Lower lobe of right lung (tissue), 2 donors: ENCODE measurements at regions not wholly inside any gene's neighbourhood (a gene's known extent, or its start where the extent isn't known, plus 50 kb on each side); places are given as distances from the start of the nearest gene placed in this dataset.

Experiments
- ATAC-seq, 2 donors: fragments of 200-7000 bp; cut with Tn5 transposase; one replicate each; pipeline ENCODE4 v1.9.1; 2020 to 2022; ENCODE audit warnings: mild to moderate bottlenecking in 2 of 2, moderate library complexity in 2 of 2
- DNase-seq: peaks from one replicate; pipeline ENCODE4 v3.0.0-alpha.2; 2020
- H3K27ac ChIP-seq: fragments of 200-600 bp; one replicate; pipeline ENCODE4 v1.8.0; 2022
- H3K27me3 ChIP-seq: fragments of 200-600 bp; one replicate; pipeline ENCODE4 v1.8.0; 2022; ENCODE audit warnings: low read depth
- H3K36me3 ChIP-seq: fragments of 200-600 bp; one replicate; pipeline ENCODE4 v1.8.0; 2022; ENCODE audit warnings: mild to moderate bottlenecking
- H3K4me1 ChIP-seq: fragments of 200-600 bp; one replicate; pipeline ENCODE4 v1.8.0; 2022
- H3K4me3 ChIP-seq: fragments of 200-600 bp; one replicate; pipeline ENCODE4 v1.8.0; 2022; ENCODE audit warnings: mild to moderate bottlenecking
- H3K9me3 ChIP-seq: fragments of 200-600 bp; one replicate; pipeline ENCODE4 v1.8.0; 2022
- CTCF ChIP-seq: fragments of 200-600 bp; IDR thresholded peaks from one replicate; pipeline ENCODE4 v1.8.0; 2022; ENCODE audit warnings: antibody characterized with exemption, mild to moderate bottlenecking
- intact Hi-C: fragments of 100-400 bp; cut with DNase I; formaldehyde crosslinking; loops from one replicate; pipeline ENCODE4 v1.11.0; 2022
- donor health status: DM: no; HTN: yes; CAD: no; lungs with severe emphysema.

- TF ChIP-seq CTCF = no peak
- Histone ChIP-seq H3K27me3 (no peaks in the 10 kb centered on the region), H3K4me1 (peaks cover 36% of the 10 kb centered on the region), H3K4me3 (no peak overlapping the region), H3K27ac (no peak overlapping the region), H3K36me3 (no peaks in the 10 kb centered on the region), H3K9me3 (no peaks in the 10 kb centered on the region)
- intact Hi-C loops = no loop called here
- peak; percentile 26 to 38 for ATAC-seq
- no peak for DNase-seq
Measured at GRCh38 chr21:39084979-39085729, 98.1 kb downstream of the PSMG1 start.

GRCh38 chr21:39084073-39084472 is 99.2 kb downstream of the PSMG1 start:
- Histone ChIP-seq H3K27me3 (no peaks in the 10 kb centered on the region), H3K27ac (peak overlapping the region; percentile 72), H3K9me3 (no peaks in the 10 kb centered on the region), H3K4me3 (no peak overlapping the region), H3K4me1 (peaks cover 45% of the 10 kb centered on the region), H3K36me3 (no peaks in the 10 kb centered on the region)
- intact Hi-C loops = no loop called here
- ATAC-seq = peak; percentile 4 to 47
- no peak for TF ChIP-seq CTCF
- DNase-seq = no peak

GRCh38 chr21:39083377-39084008 is 99.8 kb downstream of the PSMG1 start:
- ATAC-seq (peak; percentile 58 to 59), DNase-seq (peak; percentile 72)
- Histone ChIP-seq H3K4me3 (peak overlapping the region; percentile 38), H3K36me3 (no peaks in the 10 kb centered on the region), H3K27ac (peak overlapping the region; percentile 72), H3K4me1 (peaks cover 50% of the 10 kb centered on the region), H3K27me3 (no peaks in the 10 kb centered on the region), H3K9me3 (no peaks in the 10 kb centered on the region)
- TF ChIP-seq CTCF = no peak
- intact Hi-C loops = no loop called here

- H3K27me3 ChIP-seq = no peaks in the 10 kb centered on the region
- no peak for TF ChIP-seq CTCF
- peak overlapping the region; percentile 38 for H3K4me3 ChIP-seq
- H3K27ac ChIP-seq = peak overlapping the region; percentile 72
- H3K9me3 ChIP-seq = no peaks in the 10 kb centered on the region
- intact Hi-C loops = no loop called here
- ATAC-seq = peak; percentile 36 to 62
- H3K4me1 ChIP-seq = peaks cover 56% of the 10 kb centered on the region
- H3K36me3 ChIP-seq = no peaks in the 10 kb centered on the region
- no peak for DNase-seq
Measured at GRCh38 chr21:39082656-39083376, 100.4 kb downstream of the PSMG1 start.

- DNase-seq (no peak), ATAC-seq (no peak)
- H3K9me3 ChIP-seq = no peaks in the 10 kb centered on the region
- TF ChIP-seq CTCF = no peak
- H3K27me3 ChIP-seq = no peaks in the 10 kb centered on the region
- H3K4me1 ChIP-seq = peaks cover 58% of the 10 kb centered on the region
- H3K36me3 ChIP-seq = no peaks in the 10 kb centered on the region
- intact Hi-C loops = no loop called here
- no peak overlapping the region for H3K4me3 ChIP-seq
- no peak overlapping the region for H3K27ac ChIP-seq
Measured at GRCh38 chr21:39080366-39080765, 102.9 kb downstream of the PSMG1 start.
